ENCODE measurements at regions not wholly inside any gene's neighbourhood (a gene's known extent, or its start where the extent isn't known, plus 50 kb on each side); places are given as distances from the start of the nearest gene placed in this dataset.

GRCh38 chr1:244157731-244158438 lies 106.8 kb downstream of the ZBTB18 start:
- DNase-seq, result no peak

GRCh38 chr1:244159646-244160045 lies 108.6 kb downstream of the ZBTB18 start:
- no peak for DNase-seq

- no peak for DNase-seq
Observed at GRCh38 chr1:244160455-244161235, 109.6 kb downstream of the ZBTB18 start.

GRCh38 chr1:244161236-244161510 lies 110.1 kb downstream of the ZBTB18 start:
- no peak for DNase-seq

- DNase-seq, result no peak
Observed at GRCh38 chr1:244162786-244163530, 111.9 kb downstream of the ZBTB18 start.

- DNase-seq, result no peak
Observed at GRCh38 chr1:244163861-244164510, 112.9 kb downstream of the ZBTB18 start.

- no peak for DNase-seq
Observed at GRCh38 chr1:244164511-244164890, 113.4 kb downstream of the ZBTB18 start.

GRCh38 chr1:244165021-244165420 lies 113.9 kb downstream of the ZBTB18 start:
- no peak for DNase-seq

- no peak for DNase-seq
Observed at GRCh38 chr1:244165701-244166100, 114.6 kb downstream of the ZBTB18 start.

- DNase-seq, result no peak
Observed at GRCh38 chr1:244171241-244171985, 120.3 kb downstream of the ZBTB18 start.

GRCh38 chr1:244173240-244173639 lies 122.2 kb downstream of the ZBTB18 start:
- DNase-seq, result no peak

- no peak for DNase-seq
Observed at GRCh38 chr1:244173769-244174168, 122.7 kb downstream of the ZBTB18 start.

- no peak for DNase-seq
Observed at GRCh38 chr1:244174922-244175521, 123.9 kb downstream of the ZBTB18 start.

- no peak for DNase-seq
Observed at GRCh38 chr1:244176201-244176600, 125.1 kb downstream of the ZBTB18 start.

- no peak for DNase-seq
Observed at GRCh38 chr1:244180256-244180655, 129.2 kb downstream of the ZBTB18 start.

- no peak for DNase-seq
Observed at GRCh38 chr1:244181867-244182266, 130.8 kb downstream of the ZBTB18 start.

GRCh38 chr1:244183037-244183436 lies 132.0 kb downstream of the ZBTB18 start:
- DNase-seq, result no peak

- no peak for DNase-seq
Observed at GRCh38 chr1:244186372-244186771, 135.3 kb downstream of the ZBTB18 start.

- no peak for DNase-seq
Observed at GRCh38 chr1:244187310-244187709, 136.2 kb downstream of the ZBTB18 start.

GRCh38 chr1:244191581-244191980 lies 140.5 kb downstream of the ZBTB18 start:
- DNase-seq, result no peak

- no peak for DNase-seq
Observed at GRCh38 chr1:244192325-244192724, 141.2 kb downstream of the ZBTB18 start.
